Smooth muscle cell (in vitro differentiated cells): ENCODE measurements at regions not wholly inside any gene's neighbourhood (a gene's known extent, or its start where the extent isn't known, plus 50 kb on each side); places are given as distances from the start of the nearest gene placed in this dataset.

Experiments
- DNase-seq: peaks from one replicate; lab custom pipeline; 2025; ENCODE audit not compliant: unreplicated experiment; lab: John Stamatoyannopoulos, UW
- H2AFZ ChIP-seq: fragments of 200-600 bp; sonication (generic); 2 replicates; pipeline ENCODE4 v1.6.0; 2016; ENCODE audit warnings: antibody characterized with exemption, low read depth, mild to moderate bottlenecking
- H3F3A ChIP-seq: fragments of 200-600 bp; sonication (generic); 2 replicates; pipeline ENCODE4 v1.6.0; 2017; ENCODE audit warnings: antibody characterized with exemption, low read depth
- H3K27ac ChIP-seq: fragments of 200-600 bp; sonication (generic); 2 replicates; pipeline ENCODE4 v1.5.1; 2016; ENCODE audit warnings: low read depth, mild to moderate bottlenecking
- H3K27me3 ChIP-seq: fragments of 200-600 bp; sonication (generic); 2 replicates; pipeline ENCODE4 v1.6.1; 2016; ENCODE audit warnings: low read depth, mild to moderate bottlenecking
- H3K36me3 ChIP-seq: fragments of 200-600 bp; sonication (generic); 2 replicates; pipeline ENCODE4 v1.5.1; 2016; ENCODE audit warnings: low read depth
- H3K4me1 ChIP-seq: fragments of 200-600 bp; sonication (generic); 2 replicates; pipeline ENCODE4 v1.5.1; 2016; ENCODE audit warnings: low read depth
- H3K4me2 ChIP-seq: fragments of 200-600 bp; sonication (generic); 2 replicates; pipeline ENCODE4 v1.6.0; 2016; ENCODE audit warnings: mild to moderate bottlenecking
- H3K4me3 ChIP-seq: fragments of 200-600 bp; sonication (generic); 2 replicates; pipeline ENCODE4 v1.5.1; 2016; ENCODE audit warnings: mild to moderate bottlenecking
- H3K79me2 ChIP-seq: fragments of 200-600 bp; sonication (generic); 2 replicates; pipeline ENCODE4 v1.6.0; 2016; ENCODE audit warnings: low read depth, mild to moderate bottlenecking
- H3K9ac ChIP-seq: fragments of 200-600 bp; sonication (generic); 2 replicates; pipeline ENCODE4 v1.6.0; 2016; ENCODE audit warnings: low read depth
- H3K9me3 ChIP-seq: fragments of 200-600 bp; sonication (generic); replicated peaks from 2 replicates; pipeline ENCODE4 v1.5.1; 2016; ENCODE audit warnings: low read depth
- H4K20me1 ChIP-seq: fragments of 200-600 bp; sonication (generic); 2 replicates; pipeline ENCODE4 v1.6.0; 2016; ENCODE audit warnings: low read depth
- WGBS: methylation state at CpG from one replicate; pipeline ENCODE4 v1.1.7; 2016; ENCODE audit warnings: low lambda C conversion rate; 5-methylcytosine and 5-hydroxymethylcytosine counted together
- TF ChIP-seq, protein P1 (sequence below): fragments of 200-600 bp; sonication (generic); IDR thresholded peaks from 2 replicates; pipeline ENCODE4 v1.5.1; 2017; ENCODE audit warnings: borderline replicate concordance, mild to moderate bottlenecking, antibody characterized with exemption; ENCODE audit not compliant: insufficient read depth, poor library complexity, severe bottlenecking

- Histone ChIP-seq H3F3A (peaks cover 17% of the 10 kb centered on the region), H3K9me3 (no peaks in the 10 kb centered on the region), H3K79me2 (no peaks in the 10 kb centered on the region), H3K27me3 (no peaks in the 10 kb centered on the region), H3K4me1 (peaks cover 14% of the 10 kb centered on the region), H3K27ac (peak overlapping the region; percentile 48), H3K9ac (peak overlapping the region; percentile 26), H2AFZ (no peak overlapping the region), H3K4me3 (no peak overlapping the region), H3K4me2 (no peak overlapping the region), H4K20me1 (no peaks in the 10 kb centered on the region), H3K36me3 (no peaks in the 10 kb centered on the region)
- DNase-seq = no peak
- WGBS = 23% methylated on average over 5 of the region's 5 CpGs
- TF ChIP-seq, protein P1, sequence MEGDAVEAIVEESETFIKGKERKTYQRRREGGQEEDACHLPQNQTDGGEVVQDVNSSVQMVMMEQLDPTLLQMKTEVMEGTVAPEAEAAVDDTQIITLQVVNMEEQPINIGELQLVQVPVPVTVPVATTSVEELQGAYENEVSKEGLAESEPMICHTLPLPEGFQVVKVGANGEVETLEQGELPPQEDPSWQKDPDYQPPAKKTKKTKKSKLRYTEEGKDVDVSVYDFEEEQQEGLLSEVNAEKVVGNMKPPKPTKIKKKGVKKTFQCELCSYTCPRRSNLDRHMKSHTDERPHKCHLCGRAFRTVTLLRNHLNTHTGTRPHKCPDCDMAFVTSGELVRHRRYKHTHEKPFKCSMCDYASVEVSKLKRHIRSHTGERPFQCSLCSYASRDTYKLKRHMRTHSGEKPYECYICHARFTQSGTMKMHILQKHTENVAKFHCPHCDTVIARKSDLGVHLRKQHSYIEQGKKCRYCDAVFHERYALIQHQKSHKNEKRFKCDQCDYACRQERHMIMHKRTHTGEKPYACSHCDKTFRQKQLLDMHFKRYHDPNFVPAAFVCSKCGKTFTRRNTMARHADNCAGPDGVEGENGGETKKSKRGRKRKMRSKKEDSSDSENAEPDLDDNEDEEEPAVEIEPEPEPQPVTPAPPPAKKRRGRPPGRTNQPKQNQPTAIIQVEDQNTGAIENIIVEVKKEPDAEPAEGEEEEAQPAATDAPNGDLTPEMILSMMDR = no peak
Observed at GRCh38 chr22:27115816-27116256, 458.4 kb downstream of the MIAT start.

DNA sequence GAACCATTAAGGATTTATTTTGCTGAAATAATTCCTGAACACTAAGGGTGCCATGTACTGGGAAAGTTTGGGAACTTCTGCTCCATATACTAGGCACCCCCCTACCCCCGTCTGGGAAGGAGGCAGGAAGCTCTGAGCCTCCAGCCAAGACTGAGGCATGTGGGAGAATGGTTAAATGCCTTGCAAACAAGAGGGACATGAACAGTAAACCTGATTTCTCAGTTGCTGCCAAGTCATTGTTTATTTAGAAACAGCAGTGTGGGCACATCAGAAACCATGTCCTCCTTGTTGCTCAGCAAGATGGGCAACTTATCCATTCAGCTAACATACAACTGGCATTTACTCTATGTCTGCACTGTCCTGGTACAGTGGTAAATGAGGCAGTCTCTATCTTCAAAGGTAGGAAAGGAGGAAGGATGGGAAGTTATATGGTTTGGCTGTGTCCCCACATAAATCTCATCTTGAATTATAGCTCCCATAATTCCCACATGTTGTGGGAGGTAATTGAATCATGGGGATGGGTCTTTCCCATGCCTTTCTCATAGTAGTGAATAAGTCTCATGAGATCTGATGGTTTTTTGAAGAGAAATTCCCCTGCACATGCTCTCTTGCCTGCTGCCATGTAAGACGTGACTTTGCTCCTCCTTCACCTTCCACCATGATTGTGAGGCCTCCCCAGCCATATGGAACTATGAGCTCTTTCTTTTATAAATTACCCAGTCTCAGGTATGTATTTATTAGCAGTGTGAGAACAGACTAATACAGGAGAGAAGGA lies 459.1 kb downstream of the MIAT start:
- Histone ChIP-seq H4K20me1 (no peaks in the 10 kb centered on the region), H3K79me2 (no peaks in the 10 kb centered on the region), H3K36me3 (no peaks in the 10 kb centered on the region), H3K9me3 (no peaks in the 10 kb centered on the region), H3K27me3 (no peaks in the 10 kb centered on the region), H3K4me1 (peaks cover 7% of the 10 kb centered on the region), H3K9ac (peak overlapping the region; percentile 26), H3K4me2 (no peak overlapping the region), H2AFZ (no peak overlapping the region), H3K27ac (peak overlapping the region; percentile 48), H3F3A (peaks cover 15% of the 10 kb centered on the region), H3K4me3 (no peak overlapping the region)
- no peak for DNase-seq
- 85% methylated on average over 2 of the region's 2 CpGs for WGBS
- TF ChIP-seq, protein P1 = no peak

GRCh38 chr22:27120036-27120435 lies 462.6 kb downstream of the MIAT start:
- Histone ChIP-seq H3K79me2 (no peaks in the 10 kb centered on the region), H3K27me3 (no peaks in the 10 kb centered on the region), H3K27ac (no peak overlapping the region), H3K4me3 (no peak overlapping the region), H4K20me1 (no peaks in the 10 kb centered on the region), H2AFZ (no peak overlapping the region), H3K4me1 (no peaks in the 10 kb centered on the region), H3F3A (no peaks in the 10 kb centered on the region), H3K9ac (no peak overlapping the region), H3K9me3 (no peaks in the 10 kb centered on the region), H3K4me2 (no peak overlapping the region), H3K36me3 (no peaks in the 10 kb centered on the region)
- TF ChIP-seq, protein P1 = no peak
- DNase-seq = no peak

DNA sequence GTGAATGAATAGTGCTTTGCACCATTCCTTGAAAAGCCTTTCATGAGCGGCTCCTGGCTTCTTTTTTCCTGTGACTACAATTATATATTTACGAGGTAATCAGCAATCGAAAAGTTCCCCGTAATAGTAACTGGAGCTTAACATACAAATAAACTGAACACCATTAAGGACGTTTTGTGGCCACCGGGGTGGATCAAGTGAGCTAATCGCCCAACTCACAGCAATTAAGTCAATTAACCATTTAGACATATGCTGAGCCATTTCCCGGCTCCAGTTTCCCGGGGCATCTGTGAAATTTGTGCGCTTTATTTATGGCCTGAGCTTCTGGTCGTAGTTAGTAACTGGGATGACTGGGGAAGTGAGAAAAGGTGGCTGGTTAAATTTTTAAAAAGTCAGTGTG lies 465.2 kb downstream of the MIAT start:
- Histone ChIP-seq H3K36me3 (no peaks in the 10 kb centered on the region), H3K4me3 (no peak overlapping the region), H4K20me1 (no peaks in the 10 kb centered on the region), H3K4me2 (no peak overlapping the region), H3F3A (no peaks in the 10 kb centered on the region), H2AFZ (no peak overlapping the region), H3K9ac (no peak overlapping the region), H3K4me1 (no peaks in the 10 kb centered on the region), H3K9me3 (no peaks in the 10 kb centered on the region), H3K27ac (no peak overlapping the region), H3K79me2 (no peaks in the 10 kb centered on the region), H3K27me3 (peaks cover 24% of the 10 kb centered on the region)
- WGBS = 58% methylated on average over 11 of the region's 11 CpGs
- TF ChIP-seq, protein P1 = no peak
- DNase-seq = no peak
